GM18867 (cell line): ENCODE measurements at regions not wholly inside any gene's neighbourhood (a gene's known extent, or its start where the extent isn't known, plus 50 kb on each side); places are given as distances from the start of the nearest gene placed in this dataset.

Experiments
- ATAC-seq: cut with Tn5 transposase; IDR thresholded peaks from one replicate; pipeline ENCODE4 v1.9.1; 2021; ENCODE audit warnings: mild to moderate bottlenecking, moderate library complexity; ENCODE audit not compliant: unreplicated experiment

- no peak for ATAC-seq
Observed at GRCh38 chr2:6443061-6443823, 422.5 kb downstream of the CMPK2 start.

GRCh38 chr2:6444514-6444913, 421.2 kb downstream of the CMPK2 start:
- ATAC-seq: no peak

GRCh38 chr2:6445156-6445555, 420.6 kb downstream of the CMPK2 start:
- no peak for ATAC-seq

DNA sequence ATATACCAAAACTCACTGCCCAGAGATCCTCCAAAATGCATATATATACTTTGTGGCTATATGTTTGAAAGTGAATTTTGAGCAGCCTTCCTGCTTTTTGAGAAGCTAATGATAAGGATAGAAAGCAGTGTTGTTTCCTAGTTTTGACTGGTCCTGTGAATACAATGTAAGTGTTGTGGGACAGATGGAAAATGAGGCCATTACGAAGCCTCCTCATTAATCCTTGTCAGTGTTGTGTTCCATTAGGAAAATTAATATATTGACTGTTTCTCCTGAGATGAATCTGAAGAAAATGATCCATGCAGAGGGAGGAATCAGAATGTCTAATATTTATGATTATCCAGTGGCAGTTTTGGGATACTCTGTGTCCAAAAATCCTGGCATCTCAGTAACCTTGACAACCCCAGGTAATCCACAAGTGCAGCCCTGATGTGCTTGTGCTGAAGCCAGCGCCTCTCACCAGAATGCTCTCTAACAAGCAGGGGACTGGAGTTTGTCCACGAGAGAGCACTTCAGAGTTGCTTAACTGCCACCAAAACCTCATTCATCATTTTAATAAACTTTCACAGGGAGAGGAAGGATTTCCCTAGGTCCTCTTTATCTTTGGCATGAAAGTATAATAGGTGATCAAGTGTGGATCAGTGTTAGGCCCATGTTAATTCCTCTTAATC, 418.6 kb downstream of the CMPK2 start:
- ATAC-seq: no peak

DNA sequence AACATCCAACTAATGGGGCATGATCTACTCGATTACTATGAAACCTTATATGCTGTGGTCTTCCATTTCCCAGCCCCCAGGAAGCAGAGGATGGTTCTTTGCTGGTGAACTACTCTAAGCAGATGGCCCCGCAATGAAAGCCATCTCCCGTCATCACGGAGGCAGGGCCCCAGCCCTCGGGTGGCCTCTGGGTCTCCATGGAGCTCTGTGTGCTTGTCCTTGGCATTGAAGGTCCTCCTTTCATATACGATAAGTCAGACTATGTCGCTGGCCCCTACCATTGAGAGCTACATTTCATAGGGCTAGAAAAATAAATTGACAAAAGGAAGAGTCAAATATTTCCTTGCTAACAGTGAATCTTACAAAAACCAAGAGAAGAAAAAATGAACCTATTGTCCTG, 416.8 kb downstream of the CMPK2 start:
- no peak for ATAC-seq

DNA sequence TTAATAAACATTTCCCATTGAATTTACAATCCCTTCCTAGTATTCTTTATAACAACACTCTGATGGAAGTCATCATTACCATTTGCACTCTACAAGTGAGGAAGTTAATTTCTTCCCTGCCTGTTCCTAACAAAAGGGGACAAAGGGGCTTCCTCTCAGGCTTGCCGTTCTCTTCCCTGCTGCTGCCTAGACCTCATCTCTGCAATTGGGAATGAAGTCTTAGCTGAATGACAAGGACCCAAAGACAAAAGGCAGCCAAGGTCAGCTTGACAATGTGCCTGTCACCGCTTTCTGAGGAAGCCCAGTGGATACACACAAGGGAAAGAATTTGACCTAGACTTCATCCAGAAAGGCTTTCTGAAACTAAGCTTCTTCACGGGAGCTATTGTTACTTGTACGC, 416.4 kb downstream of the CMPK2 start:
- ATAC-seq: no peak

- no peak for ATAC-seq
Observed at GRCh38 chr2:6452702-6453481, 412.8 kb downstream of the CMPK2 start.

GRCh38 chr2:6454286-6454990, 411.3 kb downstream of the CMPK2 start:
- ATAC-seq: no peak

- ATAC-seq: no peak
Observed at GRCh38 chr2:6459138-6459537, 406.6 kb downstream of the CMPK2 start.

DNA sequence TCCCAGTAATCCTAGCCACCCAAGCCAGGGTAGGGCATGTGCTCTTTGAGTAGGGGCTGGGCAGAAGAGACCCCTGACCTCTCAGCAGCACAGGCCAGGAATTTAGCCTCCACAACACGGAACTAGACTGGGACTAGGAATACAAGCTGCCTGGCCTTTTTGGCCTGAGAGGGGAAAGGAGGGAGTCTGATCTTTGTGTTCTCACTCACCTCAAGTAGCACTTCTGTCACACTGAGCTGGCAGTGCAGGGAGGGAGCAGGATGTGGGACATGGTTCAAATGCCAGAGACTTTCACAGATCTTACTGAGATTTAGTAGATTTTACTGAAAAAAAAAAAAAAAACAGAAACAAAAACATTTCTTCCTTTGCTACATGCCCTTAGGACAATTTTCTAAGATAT, 395.2 kb downstream of the CMPK2 start:
- ATAC-seq: no peak

GRCh38 chr2:6471419-6471818, 394.3 kb downstream of the CMPK2 start:
- ATAC-seq: no peak

GRCh38 chr2:6474161-6475140, 391.3 kb downstream of the CMPK2 start:
- ATAC-seq: peak; percentile 38

DNA sequence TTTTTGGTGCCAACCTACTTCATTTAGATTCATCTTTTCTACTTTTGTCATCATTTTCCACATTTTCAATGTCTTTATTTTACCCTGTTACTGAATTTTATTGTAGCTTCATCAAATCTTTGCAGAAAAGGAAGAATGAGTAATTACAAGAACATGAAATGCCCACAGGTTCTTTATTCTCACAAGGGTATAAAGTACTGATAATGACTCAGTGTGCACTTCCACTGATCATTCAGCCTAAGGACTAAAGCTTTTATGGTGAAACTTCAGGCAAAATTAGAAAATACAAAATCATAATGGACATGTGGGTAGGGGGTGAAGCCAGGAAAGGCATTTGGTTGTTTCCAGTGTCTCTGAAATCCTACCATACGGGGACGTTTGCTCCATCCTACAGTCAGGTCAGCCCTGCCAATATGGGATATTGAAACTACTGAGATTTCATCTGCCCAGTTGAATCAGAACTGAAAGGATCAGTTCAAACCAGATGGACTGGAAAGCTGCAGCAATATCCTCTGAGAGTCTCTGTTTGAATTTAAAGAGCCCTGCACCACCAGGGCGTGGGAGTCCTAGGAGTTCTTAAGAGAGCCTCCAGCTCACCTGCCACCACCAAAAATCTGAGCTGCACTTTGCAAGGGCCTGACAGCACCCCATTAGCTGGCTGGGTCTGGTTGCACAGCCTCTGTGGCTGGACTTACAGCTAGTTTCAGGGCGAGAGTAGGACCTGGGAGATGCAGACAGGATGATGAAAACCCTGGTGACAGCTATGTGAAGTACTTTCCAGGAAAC, 390.4 kb downstream of the CMPK2 start:
- ATAC-seq: peak; percentile 46

DNA sequence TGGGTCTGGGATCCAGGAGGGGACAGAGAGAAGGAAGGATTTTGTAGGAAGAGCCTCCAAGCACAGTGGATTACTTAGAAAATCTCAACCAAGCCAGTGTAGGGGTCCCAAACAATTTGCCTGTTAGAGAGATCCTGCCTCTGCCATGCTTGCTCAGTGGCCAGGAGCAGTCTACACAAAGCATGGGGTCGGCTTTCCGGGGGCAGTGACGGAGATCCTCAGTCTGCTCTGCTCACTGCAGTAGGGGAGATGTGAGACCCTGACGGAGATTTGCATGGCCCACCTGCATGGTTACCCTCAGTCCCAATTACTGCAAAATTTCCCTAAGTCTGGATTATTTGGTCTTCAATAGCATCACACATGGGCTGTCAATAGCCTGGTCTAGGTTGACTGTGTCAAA, 385.2 kb downstream of the CMPK2 start:
- ATAC-seq: no peak

- ATAC-seq: no peak
Observed at GRCh38 chr2:6482256-6482655, 383.5 kb downstream of the CMPK2 start.

- ATAC-seq: no peak
Observed at GRCh38 chr2:6487765-6488164, 377.9 kb downstream of the CMPK2 start.

GRCh38 chr2:6492573-6492972, 373.1 kb downstream of the CMPK2 start:
- ATAC-seq: no peak

- no peak for ATAC-seq
Observed at GRCh38 chr2:6493266-6493665, 372.4 kb downstream of the CMPK2 start.

- no peak for ATAC-seq
Observed at GRCh38 chr2:6493669-6494068, 372.0 kb downstream of the CMPK2 start.
